ENCODE measurements at regions not wholly inside any gene's neighbourhood (a gene's known extent, or its start where the extent isn't known, plus 50 kb on each side); places are given as distances from the start of the nearest gene placed in this dataset.

- Histone ChIP-seq H3F3A (ENCODE audit: insufficient read depth, low read length, poor library complexity, severe bottlenecking) (no peaks in the 10 kb centered on the region), H3K4me2 (ENCODE audit: low read length) (no peak overlapping the region), H3K36me3 (ENCODE audit: insufficient read depth, low read length) (no peaks in the 10 kb centered on the region), H3K9ac (ENCODE audit: low read length) (no peak overlapping the region), H3K4me3 (ENCODE audit: low read length) (no peak overlapping the region), H3K9me3 (ENCODE audit: low read length) (no peaks in the 10 kb centered on the region), H3K27ac (ENCODE audit: low read length) (no peak overlapping the region), H3K27me3 (ENCODE audit: insufficient read depth, low read depth, low read length) (no peaks in the 10 kb centered on the region), H4K20me1 (ENCODE audit: insufficient read depth) (no peaks in the 10 kb centered on the region), H3K9me2 (ENCODE audit: insufficient read depth, low read length) (no peaks in the 10 kb centered on the region), H2AFZ (ENCODE audit: low read depth, low read length) (no peak overlapping the region), H3K79me2 (replicated peaks; ENCODE audit: insufficient read depth, low read length) (no peaks in the 10 kb centered on the region)
- no peak for TF ChIP-seq REST (IDR thresholded peaks at IDR 0.05; ENCODE audit: borderline replicate concordance)
- TF ChIP-seq RAD21 (conservative IDR thresholded peaks at IDR 0.05): no peak
- TF ChIP-seq MXI1 (conservative IDR thresholded peaks at IDR 0.05; ENCODE audit: poor library complexity, severe bottlenecking): no peak
These were observed 926.2 kb downstream of the VRK1 start for GRCh38 chr14:97723351-97723750.

GRCh38 chr14:97723819-97724218 lies 926.6 kb downstream of the VRK1 start:
- no peaks in the 10 kb centered on the region for H3K79me2 ChIP-seq (replicated peaks; ENCODE audit: insufficient read depth, low read length)
- no peaks in the 10 kb centered on the region for H4K20me1 ChIP-seq (ENCODE audit: insufficient read depth)
- H3K36me3 ChIP-seq (ENCODE audit: insufficient read depth, low read length): no peaks in the 10 kb centered on the region
- no peaks in the 10 kb centered on the region for H3K27me3 ChIP-seq (ENCODE audit: insufficient read depth, low read depth, low read length)
- no peak overlapping the region for H3K9ac ChIP-seq (ENCODE audit: low read length)
- H3K27ac ChIP-seq (ENCODE audit: low read length): no peak overlapping the region
- no peak overlapping the region for H3K4me3 ChIP-seq (ENCODE audit: low read length)
- H3K9me3 ChIP-seq (ENCODE audit: low read length): no peaks in the 10 kb centered on the region
- TF ChIP-seq POLR2AphosphoS5 (IDR thresholded peaks at IDR 0.05) (no peak), EP300 (conservative IDR thresholded peaks at IDR 0.05; ENCODE audit: poor library complexity, severe bottlenecking) (no peak), TAF1 (IDR thresholded peaks at IDR 0.05; ENCODE audit: low read depth) (no peak), CTCF (IDR thresholded peaks at IDR 0.05; ENCODE audit: poor library complexity, severe bottlenecking) (no peak), REST (IDR thresholded peaks at IDR 0.05; ENCODE audit: borderline replicate concordance) (no peak), MXI1 (conservative IDR thresholded peaks at IDR 0.05; ENCODE audit: poor library complexity, severe bottlenecking) (no peak), SMC3 (conservative IDR thresholded peaks at IDR 0.05; ENCODE audit: poor library complexity) (no peak), RAD21 (conservative IDR thresholded peaks at IDR 0.05) (no peak), EZH2 (IDR thresholded peaks at IDR 0.05; ENCODE audit: borderline replicate concordance, insufficient read depth, low read length, poor library complexity, severe bottlenecking) (no peak)
- no peak overlapping the region for H2AFZ ChIP-seq (ENCODE audit: low read depth, low read length)
- H3K9me2 ChIP-seq (ENCODE audit: insufficient read depth, low read length): no peaks in the 10 kb centered on the region
- no peaks in the 10 kb centered on the region for H3F3A ChIP-seq (ENCODE audit: insufficient read depth, low read length, poor library complexity, severe bottlenecking)
- H3K4me2 ChIP-seq (ENCODE audit: low read length): no peak overlapping the region

All from neural cell (in vitro differentiated cells).